ENCODE measurements at regions not wholly inside any gene's neighbourhood (a gene's known extent, or its start where the extent isn't known, plus 50 kb on each side); places are given as distances from the start of the nearest gene placed in this dataset.

DNA sequence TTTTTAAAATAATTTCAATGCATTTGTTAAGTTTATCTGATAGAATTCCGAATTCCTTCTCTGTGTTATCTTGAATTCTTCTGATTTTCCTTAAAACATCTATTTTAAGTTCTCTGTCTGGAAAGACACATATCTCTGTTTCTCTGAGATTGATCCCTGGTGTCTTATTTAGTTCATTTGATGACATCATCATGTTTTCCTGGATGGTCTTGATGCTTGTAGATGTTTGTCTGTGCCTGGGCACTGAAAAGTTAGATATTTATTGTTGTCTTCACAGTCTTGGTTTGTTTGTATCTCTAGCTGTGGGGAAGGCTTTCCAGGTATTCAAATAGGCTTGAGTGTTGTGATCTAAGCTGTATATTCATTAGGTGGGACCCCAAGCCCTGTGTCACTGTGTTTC lies 1028.8 kb downstream of the GLUD2 start:
- WGBS, 5 donors, result 55 to 92% (median 70%) methylated on average over 1 of the region's 1 CpG
- no peaks in the 10 kb centered on the region for H3K9me3 ChIP-seq
- intact Hi-C loops (cut with DNase I; ENCODE audit: low total_unique reads), result no loop called here
- H3K27me3 ChIP-seq, result no peaks in the 10 kb centered on the region
- DNase-seq, result no peak
- H3K27ac ChIP-seq, result no peak overlapping the region
- H3K4me1 ChIP-seq, result no peaks in the 10 kb centered on the region
- no peaks in the 10 kb centered on the region for H3K36me3 ChIP-seq
- TF ChIP-seq POLR2AphosphoS5 (IDR thresholded peaks at IDR 0.05) (no peak), POLR2A (IDR thresholded peaks at IDR 0.05) (no peak), EP300 (IDR thresholded peaks at IDR 0.05) (no peak)
- TF ChIP-seq, protein P1, sequence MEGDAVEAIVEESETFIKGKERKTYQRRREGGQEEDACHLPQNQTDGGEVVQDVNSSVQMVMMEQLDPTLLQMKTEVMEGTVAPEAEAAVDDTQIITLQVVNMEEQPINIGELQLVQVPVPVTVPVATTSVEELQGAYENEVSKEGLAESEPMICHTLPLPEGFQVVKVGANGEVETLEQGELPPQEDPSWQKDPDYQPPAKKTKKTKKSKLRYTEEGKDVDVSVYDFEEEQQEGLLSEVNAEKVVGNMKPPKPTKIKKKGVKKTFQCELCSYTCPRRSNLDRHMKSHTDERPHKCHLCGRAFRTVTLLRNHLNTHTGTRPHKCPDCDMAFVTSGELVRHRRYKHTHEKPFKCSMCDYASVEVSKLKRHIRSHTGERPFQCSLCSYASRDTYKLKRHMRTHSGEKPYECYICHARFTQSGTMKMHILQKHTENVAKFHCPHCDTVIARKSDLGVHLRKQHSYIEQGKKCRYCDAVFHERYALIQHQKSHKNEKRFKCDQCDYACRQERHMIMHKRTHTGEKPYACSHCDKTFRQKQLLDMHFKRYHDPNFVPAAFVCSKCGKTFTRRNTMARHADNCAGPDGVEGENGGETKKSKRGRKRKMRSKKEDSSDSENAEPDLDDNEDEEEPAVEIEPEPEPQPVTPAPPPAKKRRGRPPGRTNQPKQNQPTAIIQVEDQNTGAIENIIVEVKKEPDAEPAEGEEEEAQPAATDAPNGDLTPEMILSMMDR (IDR thresholded peaks at IDR 0.05), result no peak
- H3K4me3 ChIP-seq, result no peak overlapping the region

GRCh38 chrX:122078079-122078478 lies 1030.7 kb downstream of the GLUD2 start:
- no peak for TF ChIP-seq POLR2A (IDR thresholded peaks at IDR 0.05)
- no peak for TF ChIP-seq EP300 (IDR thresholded peaks at IDR 0.05)
- no peak for TF ChIP-seq POLR2AphosphoS5 (IDR thresholded peaks at IDR 0.05)
- TF ChIP-seq, protein P1 (IDR thresholded peaks at IDR 0.05), result no peak
- Histone ChIP-seq H3K4me1 (no peaks in the 10 kb centered on the region), H3K27ac (no peak overlapping the region), H3K4me3 (no peak overlapping the region), H3K9me3 (no peaks in the 10 kb centered on the region), H3K36me3 (no peaks in the 10 kb centered on the region), H3K27me3 (no peaks in the 10 kb centered on the region)
- intact Hi-C loops (cut with DNase I; ENCODE audit: low total_unique reads), result no loop called here
- no peak for DNase-seq
- WGBS, 5 donors, result 60 to 84% (median 77%) methylated on average over 1 of the region's 1 CpG; no CpG with 5 or more reads in 1 of the 5 donors

GRCh38 chrX:122087341-122087740 lies 1039.9 kb downstream of the GLUD2 start:
- intact Hi-C loops (cut with DNase I; ENCODE audit: low total_unique reads), result no loop called here
- Histone ChIP-seq H3K4me1 (no peaks in the 10 kb centered on the region), H3K27ac (no peak overlapping the region), H3K9me3 (no peaks in the 10 kb centered on the region), H3K4me3 (no peak overlapping the region), H3K27me3 (no peaks in the 10 kb centered on the region), H3K36me3 (no peaks in the 10 kb centered on the region)
- no peak for TF ChIP-seq EP300 (IDR thresholded peaks at IDR 0.05)
- TF ChIP-seq POLR2AphosphoS5 (IDR thresholded peaks at IDR 0.05), result no peak
- no peak for TF ChIP-seq POLR2A (IDR thresholded peaks at IDR 0.05)
- TF ChIP-seq, protein P1 (IDR thresholded peaks at IDR 0.05), result no peak
- 0 to 5% (median 0%) methylated on average over 1 of the region's 1 CpG for WGBS, 5 donors
- peak in 1 of 2 donors; percentile 2 for DNase-seq

DNA sequence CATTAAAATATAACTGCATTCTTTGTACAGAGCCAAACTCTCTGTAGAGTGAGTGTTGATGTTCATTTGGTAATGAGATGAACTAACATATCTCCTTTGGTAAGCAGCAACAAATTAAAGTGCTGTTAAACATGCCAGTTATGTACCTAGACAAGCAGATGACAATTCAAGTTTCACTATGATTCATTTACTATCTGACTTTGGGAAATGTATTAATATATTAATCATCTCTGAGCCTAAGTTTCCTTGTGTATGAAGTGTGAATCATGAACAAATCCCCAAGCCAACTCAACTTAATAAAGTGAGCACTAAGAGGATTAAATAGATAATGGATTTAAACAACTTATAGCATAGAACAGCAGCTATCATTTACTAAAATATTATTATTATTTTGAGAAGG lies 1044.2 kb downstream of the GLUD2 start:
- no peak for TF ChIP-seq EP300 (IDR thresholded peaks at IDR 0.05)
- TF ChIP-seq POLR2AphosphoS5 (IDR thresholded peaks at IDR 0.05), result no peak
- TF ChIP-seq, protein P1 (IDR thresholded peaks at IDR 0.05), result no peak
- TF ChIP-seq POLR2A (IDR thresholded peaks at IDR 0.05), result no peak
- no peaks in the 10 kb centered on the region for H3K9me3 ChIP-seq
- intact Hi-C loops (cut with DNase I; ENCODE audit: low total_unique reads), result no loop called here
- H3K27ac ChIP-seq, result no peak overlapping the region
- H3K27me3 ChIP-seq, result no peaks in the 10 kb centered on the region
- no peak overlapping the region for H3K4me3 ChIP-seq
- DNase-seq, result no peak
- no peaks in the 10 kb centered on the region for H3K36me3 ChIP-seq
- H3K4me1 ChIP-seq, result no peaks in the 10 kb centered on the region
